Activated T-cell treated with anti-CD3 and anti-CD28 coated beads, Interleukin-2, amount 50 U/mL, for 72 hours (primary cell): ENCODE measurements at regions not wholly inside any gene's neighbourhood (a gene's known extent, or its start where the extent isn't known, plus 50 kb on each side); places are given as distances from the start of the nearest gene placed in this dataset.
"Not testable (repeated sequence)": the region's sequence is repeated elsewhere in the genome, so short reads cannot be mapped to it uniquely, and the experiment has no call there.

Experiments used
- ATAC-seq, 2 donors: fragments of 150-1000 bp; cut with Tn5 transposase; replicated peaks in 1 of 2; 2 replicates each; pipeline ENCODE4 v1.10.0; 2021; ENCODE audit warnings: moderate library complexity in 2 of 2, mild to moderate bottlenecking in 1 of 2
- DNase-seq, 2 donors: peaks; one replicate each; pipeline ENCODE4 v3.0.0; 2021 to 2022; ENCODE audit warnings: mixed read lengths in 1 of 2
- H3K27ac Mint-ChIP-seq: one replicate; pipeline ENCODE4 v1.8.0; 2022; ENCODE audit warnings: mild to moderate bottlenecking, moderate library complexity, mixed read lengths
- H3K27me3 Mint-ChIP-seq: one replicate; pipeline ENCODE4 v1.8.0; 2022; ENCODE audit warnings: low read depth, mixed read lengths
- H3K36me3 Mint-ChIP-seq, 2 donors: one replicate each; pipeline ENCODE4 v1.8.0; 2022; ENCODE audit warnings: mixed read lengths in 2 of 2, mild to moderate bottlenecking in 1 of 2; ENCODE audit not compliant: insufficient read depth in 2 of 2
- H3K4me1 Mint-ChIP-seq: one replicate; pipeline ENCODE4 v1.8.0; 2022; ENCODE audit warnings: low read depth, mixed read lengths
- H3K4me3 Mint-ChIP-seq, 2 donors: one replicate each; pipeline ENCODE4 v1.8.0; 2022; ENCODE audit warnings: mild to moderate bottlenecking in 2 of 2, mixed read lengths in 2 of 2, moderate library complexity in 2 of 2
- H3K9me3 Mint-ChIP-seq, 2 donors: one replicate each; pipeline ENCODE4 v1.8.0; 2022; ENCODE audit warnings: mixed read lengths in 2 of 2

DNA sequence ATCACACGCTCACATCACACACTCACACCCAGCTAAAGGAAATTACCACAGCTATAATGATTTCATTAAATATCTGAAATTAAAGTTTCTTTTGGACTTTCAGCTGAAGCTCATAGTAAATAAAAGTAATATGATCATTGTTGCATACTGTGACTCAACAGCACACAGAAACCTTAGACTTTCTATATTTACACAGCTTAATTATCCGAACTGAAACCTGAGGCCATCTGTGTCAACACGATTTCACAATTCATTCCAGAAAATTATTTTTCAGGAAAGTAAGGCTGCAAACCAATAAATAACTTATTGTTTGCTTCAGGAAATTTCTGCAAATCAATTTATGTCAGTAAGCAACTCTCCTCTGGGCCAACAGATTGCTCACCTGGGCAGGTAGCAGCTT, 1352.2 kb upstream of the CDH18 start:
- not testable (repeated sequence) for DNase-seq, H3K4me3 Mint-ChIP-seq, H3K4me1 Mint-ChIP-seq, H3K27me3 Mint-ChIP-seq, H3K9me3 Mint-ChIP-seq, ATAC-seq, H3K27ac Mint-ChIP-seq, H3K36me3 Mint-ChIP-seq

DNA sequence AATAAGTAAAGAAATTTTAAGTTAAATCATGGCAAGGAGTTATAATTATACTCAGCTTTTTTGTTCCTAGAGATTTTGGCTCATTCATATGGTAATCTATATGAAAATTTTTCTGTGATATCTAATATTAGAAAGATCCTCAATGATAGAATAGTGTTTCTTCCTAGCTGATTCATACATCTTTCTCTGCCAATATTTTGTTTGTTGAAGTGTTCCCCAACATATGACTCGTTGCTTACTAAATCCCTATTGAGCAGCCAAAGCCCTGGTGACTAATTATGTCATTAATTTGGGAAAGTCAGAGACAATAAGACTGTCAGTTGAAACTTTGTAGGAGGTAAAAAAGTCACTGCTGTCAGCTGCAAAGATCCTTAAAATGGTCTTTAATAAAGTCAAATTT, 1348.5 kb upstream of the CDH18 start:
- H3K36me3 Mint-ChIP-seq, H3K27ac Mint-ChIP-seq, H3K27me3 Mint-ChIP-seq, DNase-seq, H3K4me1 Mint-ChIP-seq, H3K9me3 Mint-ChIP-seq, ATAC-seq, H3K4me3 Mint-ChIP-seq: not testable (repeated sequence)

- not testable (repeated sequence) for ATAC-seq, DNase-seq, H3K9me3 Mint-ChIP-seq, H3K4me1 Mint-ChIP-seq, H3K27me3 Mint-ChIP-seq, H3K27ac Mint-ChIP-seq, H3K36me3 Mint-ChIP-seq, H3K4me3 Mint-ChIP-seq
Measured at GRCh38 chr5:21315376-21315775, 1327.4 kb upstream of the CDH18 start.

GRCh38 chr5:21301205-21301604, 1313.2 kb upstream of the CDH18 start:
- not testable (repeated sequence) for H3K4me3 Mint-ChIP-seq, DNase-seq, H3K27ac Mint-ChIP-seq, H3K36me3 Mint-ChIP-seq, H3K4me1 Mint-ChIP-seq, H3K27me3 Mint-ChIP-seq, H3K9me3 Mint-ChIP-seq, ATAC-seq

GRCh38 chr5:21274361-21274760, 1286.4 kb upstream of the CDH18 start:
- not testable (repeated sequence) for H3K27me3 Mint-ChIP-seq, H3K27ac Mint-ChIP-seq

GRCh38 chr5:21263361-21263760, 1275.4 kb upstream of the CDH18 start:
- H3K4me1 Mint-ChIP-seq: no peaks in the 10 kb centered on the region
- H3K4me3 Mint-ChIP-seq: no peak overlapping the region
- peaks cover 4 to 8% of the 10 kb centered on the region in 2 donors for H3K9me3 Mint-ChIP-seq
- no peak for ATAC-seq
- DNase-seq: no peak
- no peak overlapping the region for H3K27ac Mint-ChIP-seq
- H3K27me3 Mint-ChIP-seq: no peaks in the 10 kb centered on the region
- no peaks in the 10 kb centered on the region for H3K36me3 Mint-ChIP-seq

More at GRCh38 chr5:21274361-21274760, 1286.4 kb upstream of the CDH18 start:
- not testable (repeated sequence) for ATAC-seq, H3K4me1 Mint-ChIP-seq, H3K36me3 Mint-ChIP-seq, DNase-seq, H3K4me3 Mint-ChIP-seq, H3K9me3 Mint-ChIP-seq

DNA sequence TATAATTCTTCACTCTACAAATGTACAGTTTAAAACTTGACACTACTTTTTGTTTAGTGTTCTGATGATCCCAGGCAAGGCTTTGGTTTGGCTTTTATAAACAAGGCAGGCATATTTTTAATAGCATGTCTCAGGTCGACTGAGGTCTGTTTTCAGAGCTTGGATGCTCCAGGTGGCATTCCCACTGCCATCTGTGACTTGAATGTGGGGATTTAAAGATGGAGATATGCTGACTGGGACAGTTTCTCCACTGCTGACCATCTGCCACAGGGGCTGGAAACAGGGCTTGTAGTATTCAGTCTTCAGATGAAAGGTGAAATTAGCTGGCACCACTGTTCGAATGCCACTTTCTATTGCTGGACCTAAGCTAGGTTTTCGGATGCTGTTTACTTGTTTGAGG, 1266.2 kb upstream of the CDH18 start:
- ATAC-seq: no peak
- Mint-ChIP-seq H3K36me3 (no peaks in the 10 kb centered on the region), H3K4me1 (no peaks in the 10 kb centered on the region), H3K27me3 (no peaks in the 10 kb centered on the region), H3K4me3 (no peak overlapping the region), H3K27ac (no peak overlapping the region), H3K9me3 (peaks cover 5 to 8% of the 10 kb centered on the region in 2 donors)
- DNase-seq: no peak

DNA sequence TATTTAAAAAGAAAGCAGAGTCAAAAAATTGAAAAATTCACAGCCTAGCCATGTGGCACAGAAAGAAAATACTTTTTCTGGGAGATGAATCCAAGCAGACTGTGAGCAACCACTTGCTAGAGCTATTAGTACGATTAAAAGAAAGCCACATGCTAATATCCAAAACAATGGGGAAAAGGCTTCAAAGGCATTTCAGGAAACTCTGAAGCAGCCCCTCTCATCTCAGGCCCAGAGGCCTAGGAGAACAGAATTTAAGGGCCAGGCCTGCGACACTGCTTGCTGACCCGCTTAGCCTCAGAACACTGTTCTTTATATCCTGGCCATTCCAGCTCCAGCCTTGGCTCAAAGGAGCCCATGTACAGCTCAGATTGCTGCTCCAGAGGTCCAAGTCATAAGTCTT, 1257.0 kb upstream of the CDH18 start:
- H3K27ac Mint-ChIP-seq: no peak overlapping the region
- H3K4me3 Mint-ChIP-seq: no peak overlapping the region
- H3K36me3 Mint-ChIP-seq: no peaks in the 10 kb centered on the region
- H3K27me3 Mint-ChIP-seq: no peaks in the 10 kb centered on the region
- H3K4me1 Mint-ChIP-seq: no peaks in the 10 kb centered on the region
- peaks cover 4 to 7% of the 10 kb centered on the region in 2 donors for H3K9me3 Mint-ChIP-seq
- no peak for ATAC-seq
- no peak for DNase-seq

DNA sequence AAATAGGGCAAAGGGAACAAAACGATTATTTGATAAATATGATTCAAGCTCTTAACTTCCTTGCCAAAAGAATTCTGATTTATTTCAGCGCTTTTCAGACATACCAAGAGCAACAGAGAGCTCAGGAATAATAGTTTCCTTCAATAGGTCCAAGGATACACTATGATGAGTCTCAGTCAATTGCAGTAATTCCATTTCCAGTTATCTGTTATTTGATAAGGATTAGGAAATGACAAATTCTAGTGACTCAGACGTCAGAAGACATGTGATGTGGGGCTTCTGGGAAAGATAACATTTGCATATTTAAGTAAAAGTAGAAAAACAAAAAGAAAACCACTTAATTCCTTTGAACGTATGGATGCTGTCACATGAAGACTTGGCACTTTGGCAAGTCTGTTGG, 1250.8 kb upstream of the CDH18 start:
- H3K9me3 Mint-ChIP-seq: peaks cover 2 to 13% of the 10 kb centered on the region in 2 donors
- no peak overlapping the region for H3K4me3 Mint-ChIP-seq
- DNase-seq (no peak), ATAC-seq (no peak)
- no peak overlapping the region for H3K27ac Mint-ChIP-seq
- H3K36me3 Mint-ChIP-seq: no peaks in the 10 kb centered on the region
- H3K4me1 Mint-ChIP-seq: no peaks in the 10 kb centered on the region
- H3K27me3 Mint-ChIP-seq: no peaks in the 10 kb centered on the region

DNA sequence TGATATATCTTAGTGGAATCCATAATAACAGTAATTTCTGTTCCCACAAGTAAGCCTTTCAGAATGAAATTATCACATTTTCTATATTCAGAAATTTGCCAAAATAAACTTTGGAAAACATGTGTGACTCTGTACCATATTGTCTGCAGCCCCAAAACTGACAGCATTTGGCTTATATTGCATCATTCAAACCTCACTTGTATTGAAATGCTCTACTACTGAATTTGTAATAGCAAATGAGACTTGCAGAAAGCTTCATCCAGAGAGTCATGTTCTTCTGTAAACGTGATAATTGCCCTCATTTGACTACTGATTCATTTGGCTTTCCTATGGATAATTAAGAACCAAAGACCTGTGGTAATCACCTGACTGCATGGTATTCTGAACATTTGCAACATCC, 1249.5 kb upstream of the CDH18 start:
- H3K36me3 Mint-ChIP-seq: no peaks in the 10 kb centered on the region
- no peak overlapping the region for H3K4me3 Mint-ChIP-seq
- no peak for DNase-seq
- no peak for ATAC-seq
- no peaks in the 10 kb centered on the region for H3K27me3 Mint-ChIP-seq
- H3K9me3 Mint-ChIP-seq: peaks cover 2 to 13% of the 10 kb centered on the region in 2 donors
- H3K27ac Mint-ChIP-seq: no peak overlapping the region
- H3K4me1 Mint-ChIP-seq: no peaks in the 10 kb centered on the region

GRCh38 chr5:21236971-21237427, 1249.0 kb upstream of the CDH18 start:
- Mint-ChIP-seq H3K27me3 (no peaks in the 10 kb centered on the region), H3K9me3 (peaks cover under 1 to 11% of the 10 kb centered on the region in 2 donors), H3K4me3 (no peak overlapping the region)

GRCh38 chr5:21236104-21236503, 1248.1 kb upstream of the CDH18 start:
- peaks cover 0 to 8% of the 10 kb centered on the region in 2 donors for H3K9me3 Mint-ChIP-seq
- DNase-seq (no peak), ATAC-seq (no peak)
- no peaks in the 10 kb centered on the region for H3K4me1 Mint-ChIP-seq
- H3K27me3 Mint-ChIP-seq: no peaks in the 10 kb centered on the region
- H3K27ac Mint-ChIP-seq: no peak overlapping the region
- H3K36me3 Mint-ChIP-seq: no peaks in the 10 kb centered on the region
- no peak overlapping the region for H3K4me3 Mint-ChIP-seq

More at GRCh38 chr5:21236971-21237427, 1249.0 kb upstream of the CDH18 start:
- Mint-ChIP-seq H3K36me3 (no peaks in the 10 kb centered on the region), H3K4me1 (no peaks in the 10 kb centered on the region), H3K27ac (no peak overlapping the region)
- no peak for DNase-seq
- no peak for ATAC-seq

- no peak overlapping the region for H3K4me3 Mint-ChIP-seq
- no peaks in the 10 kb centered on the region for H3K4me1 Mint-ChIP-seq
- DNase-seq (no peak), ATAC-seq (no peak)
- no peak overlapping the region for H3K27ac Mint-ChIP-seq
- H3K9me3 Mint-ChIP-seq: peaks cover 13 to 14% of the 10 kb centered on the region in 2 donors
- peaks cover 0 to 4% of the 10 kb centered on the region in 2 donors for H3K36me3 Mint-ChIP-seq
- no peaks in the 10 kb centered on the region for H3K27me3 Mint-ChIP-seq
Measured at GRCh38 chr5:21225223-21226064, 1237.4 kb upstream of the CDH18 start.

- peaks cover 10 to 15% of the 10 kb centered on the region in 2 donors for H3K9me3 Mint-ChIP-seq
Measured at GRCh38 chr5:21221616-21222015, 1233.6 kb upstream of the CDH18 start.

More at GRCh38 chr5:21221616-21222015, 1233.6 kb upstream of the CDH18 start:
- Mint-ChIP-seq H3K27ac (no peak overlapping the region), H3K36me3 (peaks cover 0 to 2% of the 10 kb centered on the region in 2 donors), H3K27me3 (no peaks in the 10 kb centered on the region), H3K4me3 (no peak overlapping the region), H3K4me1 (no peaks in the 10 kb centered on the region)
- no peak for DNase-seq
- no peak for ATAC-seq
